ENCODE measurements at regions not wholly inside any gene's neighbourhood (a gene's known extent, or its start where the extent isn't known, plus 50 kb on each side); places are given as distances from the start of the nearest gene placed in this dataset.

DNA sequence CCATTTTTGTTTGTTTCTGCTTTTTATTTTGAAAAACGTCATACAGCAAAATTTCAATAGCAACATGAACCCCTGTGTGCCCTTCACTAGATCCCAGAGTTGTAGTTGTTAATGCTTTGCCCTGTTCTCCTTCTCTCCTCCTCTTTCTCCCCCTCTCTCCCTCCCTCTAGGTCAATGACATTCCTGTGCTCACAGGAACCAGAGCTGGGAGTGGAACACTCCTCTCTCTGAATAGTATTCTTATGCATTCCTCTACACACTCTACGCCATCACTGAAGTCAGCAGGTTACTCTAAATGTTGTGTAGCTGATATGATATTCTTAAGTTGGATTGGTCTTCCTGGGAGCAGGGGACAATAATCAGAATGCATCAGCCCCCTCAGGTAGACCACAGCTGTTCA lies 243.4 kb downstream of the SYK start:
- TF ChIP-seq SP1 (IDR thresholded peaks at IDR 0.05) = no peak
- TF ChIP-seq ARNT (IDR thresholded peaks at IDR 0.05) = no peak
- TF ChIP-seq FOXM1 (IDR thresholded peaks at IDR 0.05; ENCODE audit: borderline replicate concordance) = no peak
- no peak for TF ChIP-seq ZNF384 (IDR thresholded peaks at IDR 0.05)

All from HEK293T (cell line).